CD4-positive, alpha-beta memory T cell (primary cell): ENCODE measurements at regions not wholly inside any gene's neighbourhood (a gene's known extent, or its start where the extent isn't known, plus 50 kb on each side); places are given as distances from the start of the nearest gene placed in this dataset.

Experiments
- CTCF ChIA-PET: fragments of 350-600 bp; sonication (Branson Sonifier 250); formaldehyde crosslinking; loops from one replicate; lab custom pipeline; 2021; ENCODE audit warnings: inconsistent platforms; ENCODE audit not compliant: partially characterized antibody; lab: Charles Lee
- POLR2A ChIA-PET: fragments of 350-600 bp; sonication (Branson Sonifier 250); formaldehyde crosslinking; loops from one replicate; lab custom pipeline; 2021; ENCODE audit not compliant: partially characterized antibody; lab: Charles Lee
- DNase-seq, 5 donors: peaks; one replicate each; pipeline versions ENCODE4 v3.0.0 to v3.0.0-alpha.2; 2020 to 2022; ENCODE audit warnings: mixed read lengths in 1 of 5
- H3K27ac ChIP-seq: one replicate; pipeline ENCODE4 v1.7.0; 2013; ENCODE audit warnings: low read depth, low read length
- H3K27me3 ChIP-seq: 2 replicates; pipeline ENCODE4 v1.7.0; 2013; ENCODE audit warnings: mild to moderate bottlenecking, low read length, moderate library complexity; ENCODE audit not compliant: insufficient read depth
- H3K36me3 ChIP-seq: 2 replicates; pipeline ENCODE4 v1.7.0; 2013; ENCODE audit warnings: mild to moderate bottlenecking, low read length, moderate library complexity; ENCODE audit not compliant: insufficient read depth
- H3K4me1 ChIP-seq: 2 replicates; pipeline ENCODE4 v1.7.0; 2013; ENCODE audit warnings: mild to moderate bottlenecking, low read length, moderate library complexity; ENCODE audit not compliant: insufficient read depth
- H3K4me3 ChIP-seq, 2 donors: one replicate each; pipeline ENCODE4 v1.7.0; 2013; ENCODE audit warnings: low read length in 2 of 2, mild to moderate bottlenecking in 1 of 2
- H3K9me3 ChIP-seq, 2 donors: one replicate each; pipeline ENCODE4 v1.7.0; 2013; ENCODE audit warnings: low read length in 2 of 2, control low read depth in 1 of 2; ENCODE audit not compliant: control insufficient read depth in 1 of 2
- H3K27ac Mint-ChIP-seq, 7 donors: one replicate each; pipeline ENCODE4 v1.8.0; 2020 to 2021; ENCODE audit warnings: mixed read lengths in 7 of 7, mild to moderate bottlenecking in 6 of 7, inconsistent platforms in 3 of 7, moderate library complexity in 3 of 7
- H3K27me3 Mint-ChIP-seq, 2 donors: one replicate each; pipeline ENCODE4 v1.8.0; 2020 to 2021; ENCODE audit warnings: mixed read lengths in 2 of 2
- H3K36me3 Mint-ChIP-seq, 2 donors: one replicate each; pipeline ENCODE4 v1.8.0; 2020 to 2021; ENCODE audit warnings: mixed read lengths in 2 of 2, inconsistent platforms in 1 of 2, mild to moderate bottlenecking in 1 of 2
- H3K4me1 Mint-ChIP-seq, 4 donors: one replicate each; pipeline ENCODE4 v1.8.0; 2020 to 2021; ENCODE audit warnings: mixed read lengths in 4 of 4, mild to moderate bottlenecking in 1 of 4
- H3K4me3 Mint-ChIP-seq, 8 donors: one replicate each; pipeline ENCODE4 v1.8.0; 2020 to 2021; ENCODE audit warnings: mixed read lengths in 8 of 8, mild to moderate bottlenecking in 7 of 8, moderate library complexity in 6 of 8, inconsistent platforms in 3 of 8
- H3K9me3 Mint-ChIP-seq, 8 donors: one replicate each; pipeline ENCODE4 v1.8.0; 2020 to 2021; ENCODE audit warnings: mixed read lengths in 8 of 8, mild to moderate bottlenecking in 5 of 8, inconsistent platforms in 3 of 8, moderate library complexity in 1 of 8
- intact Hi-C: fragments of 100-400 bp; cut with micrococcal nuclease; formaldehyde crosslinking; loops from one replicate; pipeline ENCODE4 v1.15.1; 2023

DNA sequence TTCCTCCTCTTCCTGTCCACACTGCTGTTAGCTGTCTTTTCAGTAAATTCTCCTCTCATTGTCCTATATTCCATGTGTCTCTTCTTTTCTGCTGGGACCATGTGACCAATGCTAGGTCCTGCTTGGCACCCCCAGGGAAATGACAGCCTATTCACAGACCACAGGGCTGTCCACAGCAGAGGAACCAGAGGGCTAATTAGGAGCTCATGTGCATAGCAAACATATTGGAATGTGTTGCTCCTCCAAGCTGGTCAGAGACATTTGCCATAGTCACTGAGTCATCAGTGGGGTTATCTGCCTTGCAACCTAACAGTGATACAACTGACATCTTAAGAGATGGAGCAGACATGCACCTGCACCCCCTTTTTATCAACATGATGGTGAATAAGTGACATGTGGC, 67.9 kb upstream of the PUDP start:
- CTCF ChIA-PET = no interaction called here
- Histone ChIP-seq H3K27me3 (no peaks in the 10 kb centered on the region), H3K27ac (no peak overlapping the region), H3K4me3 (no peak overlapping the region), H3K9me3 (no peaks in the 10 kb centered on the region), H3K36me3 (no peaks in the 10 kb centered on the region), H3K4me1 (no peaks in the 10 kb centered on the region)
- no peak for DNase-seq
- POLR2A ChIA-PET = no interaction called here
- Mint-ChIP-seq H3K9me3 (peaks cover 0 to 2% (median 0%) of the 10 kb centered on the region in 8 donors), H3K4me1 (peaks cover 0 to 2% (median 0%) of the 10 kb centered on the region in 4 donors), H3K4me3 (no peak overlapping the region), H3K36me3 (peaks cover 0 to 3% of the 10 kb centered on the region in 2 donors), H3K27me3 (no peaks in the 10 kb centered on the region), H3K27ac (no peak overlapping the region)
- intact Hi-C loops = no loop called here

DNA sequence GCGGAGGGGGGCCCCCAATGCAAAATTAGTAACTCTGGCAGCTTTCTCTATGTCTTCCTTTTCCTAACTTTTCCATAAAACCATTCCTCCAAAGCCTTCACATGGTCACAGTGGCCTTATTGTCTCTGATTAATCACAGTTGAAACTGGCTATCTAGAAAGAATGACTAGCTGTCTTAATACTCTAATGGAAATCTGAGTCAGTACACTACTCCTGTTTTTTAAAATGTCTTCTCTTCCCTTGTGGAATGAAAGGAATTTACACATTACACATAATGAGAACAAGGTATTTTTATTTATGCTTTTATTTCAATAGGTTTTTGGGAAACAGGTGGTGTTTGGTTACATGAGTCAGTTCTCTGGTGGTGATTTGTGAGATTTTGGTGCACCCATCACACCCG, 66.3 kb upstream of the PUDP start:
- Histone ChIP-seq H3K36me3 (no peaks in the 10 kb centered on the region), H3K9me3 (no peaks in the 10 kb centered on the region), H3K27ac (no peak overlapping the region), H3K4me1 (no peaks in the 10 kb centered on the region), H3K4me3 (no peak overlapping the region), H3K27me3 (no peaks in the 10 kb centered on the region)
- Mint-ChIP-seq H3K9me3 (peaks cover 0 to 2% (median 0%) of the 10 kb centered on the region in 8 donors), H3K27me3 (no peaks in the 10 kb centered on the region), H3K36me3 (no peaks in the 10 kb centered on the region), H3K4me3 (no peak overlapping the region), H3K4me1 (peaks cover 0 to 2% (median 0%) of the 10 kb centered on the region in 4 donors), H3K27ac (no peak overlapping the region)
- no peak for DNase-seq
- ChIA-PET POLR2A (no interaction called here), CTCF (no interaction called here)
- intact Hi-C loops = no loop called here

DNA sequence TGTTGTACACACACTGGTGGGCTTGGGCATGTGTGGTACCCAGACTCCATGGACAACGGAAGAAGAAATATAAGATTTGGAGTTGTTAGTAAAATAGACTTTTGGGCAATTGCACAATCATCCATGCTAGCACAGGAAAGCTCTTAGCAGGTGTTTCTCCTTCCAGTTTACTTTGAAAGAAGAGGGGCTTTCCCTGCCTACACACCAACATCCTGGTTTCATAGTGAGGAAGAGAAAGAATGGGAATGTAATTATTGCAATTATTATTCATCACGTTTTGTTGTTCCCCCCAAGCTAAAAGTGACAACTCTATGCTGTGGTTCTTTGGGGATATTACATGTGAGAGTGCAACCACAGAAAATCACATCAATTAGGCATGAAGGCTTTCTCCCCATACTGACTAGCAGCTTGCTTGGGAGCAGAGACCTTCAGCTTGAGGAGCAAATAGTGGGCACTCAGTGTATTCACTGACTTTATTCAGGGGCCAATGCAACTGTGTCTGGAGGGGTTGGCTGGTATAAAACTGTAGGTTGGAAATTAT, 57.2 kb upstream of the PUDP start:
- Histone ChIP-seq H3K4me1 (no peaks in the 10 kb centered on the region), H3K9me3 (no peaks in the 10 kb centered on the region), H3K27ac (no peak overlapping the region), H3K27me3 (no peaks in the 10 kb centered on the region), H3K36me3 (no peaks in the 10 kb centered on the region), H3K4me3 (no peak overlapping the region)
- peaks cover 0 to 2% (median 0%) of the 10 kb centered on the region in 8 donors for H3K9me3 Mint-ChIP-seq
- no peak for DNase-seq
- no peaks in the 10 kb centered on the region for H3K27me3 Mint-ChIP-seq
- intact Hi-C loops = no loop called here
- no peak overlapping the region for H3K4me3 Mint-ChIP-seq
- H3K36me3 Mint-ChIP-seq = no peaks in the 10 kb centered on the region
- H3K4me1 Mint-ChIP-seq = no peaks in the 10 kb centered on the region
- CTCF ChIA-PET = no interaction called here
- POLR2A ChIA-PET = no interaction called here
- no peak overlapping the region for H3K27ac Mint-ChIP-seq

DNA sequence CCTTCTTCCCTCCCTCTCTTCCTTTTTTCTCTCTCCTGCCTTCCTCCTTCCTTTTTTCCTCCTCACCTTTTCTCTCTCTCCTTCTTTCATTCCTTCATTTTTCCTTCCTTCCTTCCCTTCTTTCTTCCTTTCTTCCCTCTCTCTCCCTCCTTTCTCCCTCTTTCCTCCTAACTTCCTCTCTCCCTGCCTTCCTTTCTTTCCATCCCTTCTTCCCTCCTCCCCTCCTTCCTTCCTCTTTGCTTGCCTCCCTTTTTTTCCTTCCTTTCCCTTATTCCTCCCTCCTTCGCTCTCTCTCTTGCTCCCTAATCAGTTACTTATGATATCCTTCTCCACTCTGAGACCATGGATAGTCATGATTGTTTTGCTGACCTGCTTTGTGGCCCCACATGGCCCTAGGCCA, 56.7 kb upstream of the PUDP start:
- H3K4me3 Mint-ChIP-seq = no peak overlapping the region
- H3K4me1 Mint-ChIP-seq = no peaks in the 10 kb centered on the region
- no peaks in the 10 kb centered on the region for H3K9me3 ChIP-seq
- no peak for DNase-seq
- ChIA-PET POLR2A (no interaction called here), CTCF (no interaction called here)
- H3K4me1 ChIP-seq = no peaks in the 10 kb centered on the region
- no peak overlapping the region for H3K27ac ChIP-seq
- H3K27me3 ChIP-seq = no peaks in the 10 kb centered on the region
- no peaks in the 10 kb centered on the region for H3K36me3 ChIP-seq
- intact Hi-C loops = no loop called here
- H3K36me3 Mint-ChIP-seq = no peaks in the 10 kb centered on the region
- H3K9me3 Mint-ChIP-seq = no peaks in the 10 kb centered on the region
- no peak overlapping the region for H3K27ac Mint-ChIP-seq
- H3K4me3 ChIP-seq = no peak overlapping the region
- H3K27me3 Mint-ChIP-seq = no peaks in the 10 kb centered on the region

DNA sequence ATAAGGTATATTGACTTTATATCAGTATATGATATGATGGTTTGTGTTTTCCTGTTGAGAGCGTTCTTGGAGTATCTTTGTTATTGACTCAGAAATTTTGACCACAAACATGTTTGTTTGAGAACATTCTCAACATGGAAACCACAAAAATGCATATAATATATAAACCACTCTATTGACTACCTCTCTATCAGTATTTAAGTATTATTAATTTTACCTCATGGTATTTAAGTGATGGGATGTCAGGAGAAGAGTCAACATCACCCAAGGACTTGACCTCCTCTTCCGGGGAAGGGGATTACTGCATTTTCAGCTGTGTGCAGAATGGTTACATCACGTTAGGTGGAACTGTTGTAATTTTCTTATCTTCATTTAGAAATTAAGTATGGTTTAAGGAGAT, 54.3 kb upstream of the PUDP start:
- no peaks in the 10 kb centered on the region for H3K9me3 ChIP-seq
- H3K4me3 ChIP-seq = no peak overlapping the region
- H3K4me1 Mint-ChIP-seq = no peaks in the 10 kb centered on the region
- ChIA-PET CTCF (no interaction called here), POLR2A (no interaction called here)
- no peaks in the 10 kb centered on the region for H3K27me3 ChIP-seq
- DNase-seq = no peak
- no peaks in the 10 kb centered on the region for H3K36me3 ChIP-seq
- no peaks in the 10 kb centered on the region for H3K27me3 Mint-ChIP-seq
- H3K36me3 Mint-ChIP-seq = no peaks in the 10 kb centered on the region
- H3K4me1 ChIP-seq = no peaks in the 10 kb centered on the region
- H3K27ac Mint-ChIP-seq = no peak overlapping the region
- H3K9me3 Mint-ChIP-seq = no peaks in the 10 kb centered on the region
- no peak overlapping the region for H3K27ac ChIP-seq
- H3K4me3 Mint-ChIP-seq = no peak overlapping the region
- intact Hi-C loops = no loop called here

DNA sequence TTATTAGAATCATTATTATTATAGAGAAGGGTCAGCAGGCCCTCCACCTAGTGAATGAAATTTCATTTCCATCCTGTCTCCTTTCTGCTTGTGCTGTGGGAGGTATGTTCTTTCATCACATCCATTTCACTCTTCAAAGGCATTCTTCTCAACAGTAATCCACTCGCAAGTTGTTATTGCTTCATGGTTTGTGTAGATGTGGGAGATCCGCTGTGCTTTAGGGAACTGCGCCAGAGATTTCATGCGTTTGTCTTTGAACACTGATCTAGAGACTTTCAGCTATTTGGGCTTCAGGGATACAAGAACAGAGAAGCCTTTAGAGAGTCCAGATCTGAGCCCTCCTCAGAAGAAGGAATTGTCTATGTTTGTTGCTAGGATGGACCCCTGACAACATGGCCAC, 53.5 kb upstream of the PUDP start:
- Mint-ChIP-seq H3K4me1 (no peaks in the 10 kb centered on the region), H3K4me3 (no peak overlapping the region), H3K27me3 (no peaks in the 10 kb centered on the region), H3K36me3 (no peaks in the 10 kb centered on the region), H3K27ac (no peak overlapping the region), H3K9me3 (no peaks in the 10 kb centered on the region)
- Histone ChIP-seq H3K27ac (no peak overlapping the region), H3K4me1 (no peaks in the 10 kb centered on the region), H3K9me3 (no peaks in the 10 kb centered on the region), H3K36me3 (no peaks in the 10 kb centered on the region), H3K4me3 (no peak overlapping the region), H3K27me3 (no peaks in the 10 kb centered on the region)
- CTCF ChIA-PET = no interaction called here
- POLR2A ChIA-PET = no interaction called here
- no peak for DNase-seq
- intact Hi-C loops = no loop called here

DNA sequence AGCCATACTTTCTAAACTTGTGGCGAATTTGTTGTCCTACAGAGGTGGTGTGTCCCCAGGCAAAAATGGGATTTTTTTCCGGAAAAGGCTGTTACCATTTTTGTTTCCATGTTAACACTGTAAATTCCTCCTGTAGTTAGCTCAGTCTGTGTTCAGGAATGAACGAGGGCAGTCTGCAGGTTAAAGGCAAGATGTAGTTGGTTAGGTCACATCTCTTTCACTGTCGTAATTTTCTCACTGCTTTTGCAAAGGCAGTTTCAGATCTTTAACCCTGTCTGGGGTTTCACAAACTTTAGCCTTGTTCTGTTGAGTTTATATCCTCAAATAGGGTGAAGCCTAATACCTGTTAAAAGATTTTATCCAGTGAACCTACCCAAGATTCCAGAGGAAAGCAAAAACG, 50.5 kb upstream of the PUDP start:
- H3K4me3 Mint-ChIP-seq = no peak overlapping the region
- intact Hi-C loops = no loop called here
- no peak for DNase-seq
- H3K9me3 Mint-ChIP-seq = no peaks in the 10 kb centered on the region
- no peaks in the 10 kb centered on the region for H3K36me3 Mint-ChIP-seq
- no peaks in the 10 kb centered on the region for H3K4me1 ChIP-seq
- POLR2A ChIA-PET = no interaction called here
- no peaks in the 10 kb centered on the region for H3K4me1 Mint-ChIP-seq
- CTCF ChIA-PET = no interaction called here
- no peak overlapping the region for H3K4me3 ChIP-seq
- H3K27ac Mint-ChIP-seq = no peak overlapping the region
- H3K36me3 ChIP-seq = no peaks in the 10 kb centered on the region
- H3K27me3 Mint-ChIP-seq = no peaks in the 10 kb centered on the region
- H3K27me3 ChIP-seq = no peaks in the 10 kb centered on the region
- no peaks in the 10 kb centered on the region for H3K9me3 ChIP-seq
- no peak overlapping the region for H3K27ac ChIP-seq
